DMS53 treated with DMSO at 0.1 percent for 48 hours (cell line): ENCODE measurements at regions not wholly inside any gene's neighbourhood (a gene's known extent, or its start where the extent isn't known, plus 50 kb on each side); places are given as distances from the start of the nearest gene placed in this dataset.
"Not testable (repeated sequence)": the region's sequence is repeated elsewhere in the genome, so short reads cannot be mapped to it uniquely, and the experiment has no call there.

Experiments
- DNase-seq: peaks from one replicate; lab custom pipeline; 2025; ENCODE audit not compliant: unreplicated experiment; lab: John Stamatoyannopoulos, UW

GRCh38 chr6:99143108-99143861, 195.5 kb upstream of the FBXL4 start:
- DNase-seq: no peak

DNA sequence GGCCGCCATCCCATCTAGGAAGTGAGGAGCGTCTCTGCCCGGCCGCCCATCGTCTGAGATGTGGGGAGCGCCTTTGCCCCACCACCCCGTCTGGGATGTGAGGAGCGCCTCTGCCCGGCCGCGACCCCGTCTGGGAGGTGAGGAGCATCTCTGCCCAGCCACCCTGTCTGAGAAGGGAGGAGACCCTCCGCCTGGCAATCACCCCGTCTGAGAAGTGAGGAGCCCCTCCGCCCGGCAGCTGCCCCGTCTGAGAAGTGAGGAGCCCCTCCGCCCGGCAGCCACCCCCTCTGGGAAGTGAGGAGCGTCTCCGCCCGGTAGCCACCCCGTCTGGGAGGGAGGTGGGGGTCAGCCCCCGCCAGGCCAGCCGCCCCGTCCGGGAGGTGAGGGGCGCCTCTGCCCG, 194.2 kb upstream of the FBXL4 start:
- DNase-seq: not testable (repeated sequence)

DNA sequence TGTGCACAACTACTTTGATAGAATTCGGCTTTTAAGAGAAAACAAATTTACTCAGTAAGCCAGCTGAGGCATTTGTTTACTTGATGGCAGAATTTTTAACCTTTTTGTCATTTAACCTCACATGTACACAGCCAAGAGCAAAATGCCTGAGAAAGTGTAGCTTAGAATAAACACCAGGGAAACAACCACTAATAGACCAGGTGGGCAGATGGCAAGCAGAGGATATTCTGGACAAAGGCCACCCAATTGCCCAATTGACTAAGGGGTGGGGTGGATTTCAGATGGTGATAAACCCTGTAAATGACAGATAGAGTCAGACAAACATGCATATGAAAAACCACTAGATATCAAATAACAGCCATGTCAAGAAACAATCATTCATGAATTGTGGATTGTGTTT, 190.7 kb upstream of the FBXL4 start:
- no peak for DNase-seq

DNA sequence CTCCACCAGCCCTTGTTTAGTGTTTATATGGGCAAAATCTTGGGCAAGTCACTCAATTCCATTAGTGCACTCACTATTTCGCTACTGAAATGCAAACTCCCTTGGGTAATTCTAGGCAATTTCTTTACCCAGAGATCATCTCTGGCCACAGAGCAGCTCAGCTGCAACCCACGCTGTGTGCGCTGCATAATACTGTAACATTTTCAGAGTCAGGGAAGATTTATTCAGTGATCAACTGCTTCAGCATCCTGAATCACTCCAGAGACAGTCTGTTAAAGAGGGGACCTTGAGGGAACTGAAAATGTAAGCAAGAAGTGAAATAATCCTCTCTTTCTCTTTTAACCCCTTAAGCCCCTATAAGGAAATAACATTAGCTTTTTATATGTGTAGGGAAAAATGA, 189.6 kb upstream of the FBXL4 start:
- DNase-seq: no peak

GRCh38 chr6:99136488-99136887, 188.7 kb upstream of the FBXL4 start:
- DNase-seq: no peak

DNA sequence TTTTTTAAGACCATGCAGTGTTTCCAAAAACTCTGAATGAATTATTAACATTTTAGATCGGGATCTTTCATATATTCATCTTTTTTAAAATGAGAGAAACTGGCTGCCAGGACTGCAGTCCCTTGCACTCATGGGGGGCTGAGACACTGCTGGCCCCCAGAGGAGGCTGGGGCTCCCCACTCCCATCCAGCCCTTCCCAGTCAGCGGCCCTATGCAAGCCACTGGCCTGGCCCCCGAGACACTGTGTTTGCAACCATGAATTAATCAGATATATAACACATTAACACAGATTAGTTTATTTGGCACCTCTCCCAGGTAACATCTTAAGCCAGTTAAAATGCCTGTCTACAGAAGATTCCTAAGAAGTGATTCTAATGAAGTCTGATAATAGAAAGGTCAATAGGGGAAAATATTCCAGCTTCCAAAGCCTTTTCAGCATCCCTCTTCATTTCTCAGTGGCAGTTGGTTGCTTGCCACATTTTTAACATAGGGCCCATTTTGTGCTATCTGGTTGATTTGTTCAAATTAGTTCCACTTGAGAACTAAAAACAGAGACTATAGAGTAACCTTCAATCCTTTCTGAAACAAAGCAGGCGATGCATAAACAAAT, 184.4 kb upstream of the FBXL4 start:
- no peak for DNase-seq

- no peak for DNase-seq
These were observed 183.4 kb upstream of the FBXL4 start for GRCh38 chr6:99130897-99131873.

- no peak for DNase-seq
These were observed 182.1 kb upstream of the FBXL4 start for GRCh38 chr6:99129835-99130234.

DNA sequence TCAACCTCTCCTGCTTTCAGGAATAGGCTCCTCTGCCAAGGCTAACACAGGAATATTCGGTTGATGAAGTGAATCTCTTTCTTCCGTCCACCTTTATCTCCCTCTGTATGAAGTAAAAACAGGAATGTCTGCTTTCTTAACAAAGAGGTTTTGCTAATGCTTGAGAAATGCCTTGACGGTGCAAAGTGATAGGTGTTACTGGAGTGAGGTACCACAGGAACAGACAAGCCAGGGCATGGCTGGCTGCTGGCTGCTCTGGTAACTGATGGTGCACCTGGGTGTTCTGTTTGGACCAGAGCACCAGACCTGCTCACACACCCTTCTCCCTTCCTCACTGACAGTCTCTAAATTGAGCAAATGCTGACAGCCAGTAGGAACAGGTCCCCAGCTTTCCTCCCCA, 174.0 kb upstream of the FBXL4 start:
- no peak for DNase-seq

DNA sequence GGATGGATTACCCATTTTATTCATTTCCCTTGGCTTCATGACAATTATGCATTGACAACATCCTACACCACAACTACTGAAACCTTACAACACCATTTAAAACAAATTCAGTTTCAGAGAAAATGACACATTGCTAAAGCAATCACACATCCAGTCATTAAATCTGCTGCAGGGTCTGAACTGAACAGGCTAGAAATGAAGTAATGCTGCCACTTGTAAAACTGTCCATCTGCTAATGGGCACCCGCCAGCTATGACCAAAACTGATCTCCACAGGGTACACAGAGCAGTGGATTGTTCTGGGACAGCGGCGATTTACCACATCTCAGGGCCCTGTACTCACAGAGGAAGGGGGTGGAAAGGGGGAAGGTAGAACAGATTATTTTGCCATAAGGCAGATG, 172.9 kb upstream of the FBXL4 start:
- DNase-seq: no peak

- DNase-seq: peak; percentile 64
These were observed 171.6 kb upstream of the FBXL4 start for GRCh38 chr6:99119109-99120031.

DNA sequence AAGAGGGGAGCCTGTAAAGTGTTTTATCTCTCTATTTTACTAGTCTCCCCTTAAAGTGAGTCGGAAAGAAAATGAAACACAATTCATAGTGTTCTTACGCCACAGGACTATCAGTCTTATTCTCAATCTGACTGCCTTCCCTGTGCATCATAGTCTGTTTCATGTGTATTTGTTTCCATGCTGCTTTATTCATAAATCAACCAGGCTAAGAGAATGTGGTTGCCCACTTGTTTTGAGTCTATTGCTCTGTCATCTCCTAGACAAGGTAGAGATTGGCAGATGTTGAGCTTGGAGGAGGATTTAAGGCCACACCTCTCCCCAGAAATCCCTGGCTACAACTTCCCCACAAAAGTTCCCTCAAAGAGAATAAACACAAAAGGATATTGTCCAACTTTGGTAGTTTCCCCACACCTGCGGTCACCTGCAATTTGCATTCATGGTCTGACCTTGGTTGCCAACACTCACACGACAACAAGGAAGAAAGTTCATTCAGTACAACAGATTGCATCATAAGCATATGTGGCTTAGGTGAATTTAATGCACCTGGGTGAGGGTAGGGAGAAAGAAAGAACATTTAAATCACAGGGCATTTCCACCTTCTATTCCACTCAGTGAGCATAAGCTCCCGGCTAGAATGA, 167.1 kb upstream of the FBXL4 start:
- DNase-seq: no peak

DNA sequence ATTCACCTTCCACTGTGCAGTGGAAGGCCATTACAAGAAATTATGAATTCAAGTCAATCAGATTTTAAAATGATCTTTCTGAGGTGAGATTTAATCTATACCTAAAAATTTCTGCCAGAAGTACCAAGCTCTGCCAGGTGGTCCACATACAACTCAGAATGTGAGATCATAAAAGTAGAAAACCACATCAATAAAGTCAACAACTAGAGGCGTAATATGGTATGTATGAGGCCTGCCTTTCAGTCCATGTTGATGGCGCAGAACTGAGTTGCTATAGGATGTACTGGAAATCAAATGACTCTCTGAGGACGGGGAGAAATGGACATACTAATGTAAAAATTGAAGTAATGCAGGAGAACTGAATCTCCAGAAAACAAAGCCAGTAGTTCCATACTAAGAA, 163.8 kb upstream of the FBXL4 start:
- DNase-seq: no peak

- no peak for DNase-seq
These were observed 162.3 kb upstream of the FBXL4 start for GRCh38 chr6:99110029-99110428.

GRCh38 chr6:99104218-99104617, 156.5 kb upstream of the FBXL4 start:
- DNase-seq: no peak

DNA sequence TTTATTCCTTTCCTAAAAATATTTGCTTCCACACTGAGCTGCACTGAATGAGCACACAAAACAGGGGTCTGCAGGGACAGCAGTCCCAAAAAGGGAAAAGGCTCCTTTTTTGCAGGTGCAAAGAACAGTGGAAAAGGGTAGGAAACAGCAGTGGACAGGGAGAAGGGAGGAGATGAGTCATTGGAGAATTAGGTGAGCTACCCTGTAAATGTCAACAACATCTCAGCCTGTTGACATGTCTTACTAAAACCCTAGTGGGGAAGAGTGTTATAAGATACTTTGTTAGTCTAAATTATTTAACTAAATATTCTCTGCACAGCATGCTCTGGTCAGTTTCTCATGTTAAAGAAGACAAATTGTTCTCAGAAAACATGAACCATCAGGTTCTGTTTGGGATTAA, 151.5 kb upstream of the FBXL4 start:
- peak; percentile 46 for DNase-seq

- DNase-seq: no peak
These were observed 148.4 kb upstream of the FBXL4 start for GRCh38 chr6:99096170-99096569.

DNA sequence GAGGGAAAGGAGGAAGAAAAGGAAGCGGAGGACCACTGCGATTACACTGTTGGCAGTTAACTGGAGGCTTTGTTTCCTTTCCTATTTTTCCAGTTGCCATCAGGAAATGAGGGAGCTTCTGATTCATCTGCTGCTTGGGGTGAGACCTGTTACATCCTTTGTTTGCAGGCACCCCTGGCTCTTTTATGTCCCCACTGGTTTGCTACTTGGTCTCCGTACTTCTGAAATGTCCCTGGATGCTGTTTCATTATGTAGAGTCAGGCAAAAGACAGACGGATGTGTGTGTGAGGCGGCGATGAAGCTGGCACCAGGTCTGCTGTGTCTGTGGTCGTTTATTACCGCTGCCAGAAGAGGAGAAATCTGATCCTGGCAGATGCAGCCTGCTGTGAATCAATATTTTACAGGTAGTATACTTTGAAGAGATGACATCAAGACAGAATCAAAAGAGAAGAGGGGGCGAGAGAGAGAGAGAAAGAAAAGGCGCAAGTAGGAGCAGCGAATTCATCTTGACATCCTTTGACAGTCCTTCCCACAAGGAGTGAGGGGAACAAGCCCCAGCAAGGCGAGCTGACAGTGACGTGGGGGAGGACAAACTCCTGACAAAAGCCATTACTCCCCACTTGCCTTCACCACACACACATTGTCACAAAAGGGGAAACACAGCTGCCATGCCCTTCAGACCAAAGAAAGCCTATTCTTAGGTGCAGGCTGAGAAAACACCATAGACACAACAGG, 145.9 kb upstream of the FBXL4 start:
- no peak for DNase-seq

DNA sequence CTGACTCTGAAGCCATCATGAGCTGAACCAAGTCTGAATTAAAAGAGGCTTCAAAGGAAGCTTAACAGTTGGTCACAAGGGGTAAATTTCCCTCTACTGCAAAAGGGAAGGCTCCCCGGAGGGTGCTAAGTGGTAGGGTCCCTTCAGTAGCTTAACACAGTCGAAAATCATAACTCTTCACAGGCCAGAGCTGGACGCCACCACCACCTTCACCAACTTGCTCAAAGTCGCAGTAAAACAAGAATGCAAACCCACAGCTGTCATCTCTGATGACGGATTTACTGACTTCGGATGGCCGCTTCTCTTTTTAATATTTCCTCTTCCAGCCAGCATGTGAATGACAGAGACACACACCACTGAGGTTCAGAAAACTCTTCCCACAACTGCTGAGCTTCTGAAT, 144.7 kb upstream of the FBXL4 start:
- DNase-seq: no peak

GRCh38 chr6:99091985-99092384, 144.2 kb upstream of the FBXL4 start:
- no peak for DNase-seq
